Activated CD8-positive, alpha-beta memory T cell treated with anti-CD3 and anti-CD28 coated beads, Interleukin-2, amount 10 ng/mL, durations not matched to agents 7 days and 5 days (primary cell): ENCODE measurements at regions not wholly inside any gene's neighbourhood (a gene's known extent, or its start where the extent isn't known, plus 50 kb on each side); places are given as distances from the start of the nearest gene placed in this dataset.

Experiments used
- ATAC-seq: fragments of 150-1000 bp; cut with Tn5 transposase; one replicate; pipeline ENCODE4 v1.10.0; 2021; ENCODE audit warnings: moderate library complexity
- CTCF ChIA-PET: fragments of 350-600 bp; sonication (Branson Sonifier 250); formaldehyde crosslinking; loops from one replicate; lab custom pipeline; 2021; ENCODE audit warnings: antibody characterized with exemption; lab: Charles Lee
- DNase-seq: peaks from one replicate; pipeline ENCODE4 v3.0.0-alpha.2; 2020
- H3K27ac Mint-ChIP-seq: one replicate; pipeline ENCODE4 v1.8.0; 2021; ENCODE audit warnings: mild to moderate bottlenecking, mixed read lengths
- H3K27me3 Mint-ChIP-seq: one replicate; pipeline ENCODE4 v1.8.0; 2021; ENCODE audit warnings: mixed read lengths
- H3K36me3 Mint-ChIP-seq: one replicate; pipeline ENCODE4 v1.8.0; 2021; ENCODE audit warnings: mild to moderate bottlenecking, mixed read lengths
- H3K4me1 Mint-ChIP-seq: one replicate; pipeline ENCODE4 v1.8.0; 2021; ENCODE audit warnings: mixed read lengths
- H3K4me3 Mint-ChIP-seq: one replicate; pipeline ENCODE4 v1.8.0; 2021; ENCODE audit warnings: mild to moderate bottlenecking, moderate library complexity, mixed read lengths
- H3K9me3 Mint-ChIP-seq: one replicate; pipeline ENCODE4 v1.8.0; 2022; ENCODE audit warnings: low read depth, mixed read lengths

DNA sequence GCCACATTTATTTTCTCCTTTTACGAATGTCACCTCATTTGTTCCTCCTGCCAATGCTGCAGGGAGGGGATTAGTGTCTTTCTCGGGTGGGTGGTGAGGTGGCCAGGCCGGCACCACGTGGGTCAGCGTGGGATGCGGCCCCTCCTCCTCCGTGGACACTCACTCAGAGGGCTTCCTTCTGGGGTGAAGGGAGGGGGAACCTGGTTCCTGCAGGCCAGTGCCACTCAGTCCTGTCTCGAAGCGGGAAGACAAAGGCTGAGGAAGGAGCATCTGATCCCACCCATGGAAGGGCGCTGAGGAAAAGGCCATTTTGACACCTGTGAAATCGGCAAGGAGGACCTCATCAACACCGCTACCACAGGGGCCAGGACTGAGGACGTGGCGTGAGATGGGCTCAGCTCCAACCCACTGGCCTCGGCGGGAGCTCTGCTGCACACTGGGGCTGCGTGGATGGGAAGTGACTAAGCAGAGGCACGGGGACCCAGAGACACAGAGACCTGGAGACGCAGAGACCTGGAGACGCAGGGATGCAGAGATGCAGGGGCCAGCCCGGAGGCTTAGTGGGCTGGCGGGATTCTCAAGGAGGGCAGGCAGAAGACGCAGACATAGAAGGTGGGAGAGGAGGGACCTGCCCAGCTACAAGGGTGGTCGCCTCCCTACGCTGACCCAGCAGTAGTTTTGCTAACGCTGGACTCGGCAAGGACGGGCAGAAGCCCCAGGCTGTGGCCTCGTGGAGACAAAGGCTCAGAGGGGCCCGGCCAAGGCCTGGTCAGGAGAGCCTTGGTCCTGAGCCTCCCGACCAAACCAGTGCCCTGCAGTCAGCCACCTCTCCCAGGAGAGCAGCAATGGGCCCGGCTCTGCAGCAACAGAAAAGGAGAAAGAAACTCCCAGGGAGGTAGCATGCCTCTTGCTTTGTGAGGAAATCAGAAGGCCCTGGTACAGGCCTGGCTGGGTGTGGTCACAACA, 1071.2 kb downstream of the BRD1 start:
- Mint-ChIP-seq H3K4me1 (no peaks in the 10 kb centered on the region), H3K36me3 (no peaks in the 10 kb centered on the region), H3K9me3 (peaks cover 4% of the 10 kb centered on the region), H3K27me3 (no peaks in the 10 kb centered on the region), H3K4me3 (no peak overlapping the region), H3K27ac (no peak overlapping the region)
- CTCF ChIA-PET = no interaction called here
- DNase-seq = peak; percentile 16
- ATAC-seq = no peak

DNA sequence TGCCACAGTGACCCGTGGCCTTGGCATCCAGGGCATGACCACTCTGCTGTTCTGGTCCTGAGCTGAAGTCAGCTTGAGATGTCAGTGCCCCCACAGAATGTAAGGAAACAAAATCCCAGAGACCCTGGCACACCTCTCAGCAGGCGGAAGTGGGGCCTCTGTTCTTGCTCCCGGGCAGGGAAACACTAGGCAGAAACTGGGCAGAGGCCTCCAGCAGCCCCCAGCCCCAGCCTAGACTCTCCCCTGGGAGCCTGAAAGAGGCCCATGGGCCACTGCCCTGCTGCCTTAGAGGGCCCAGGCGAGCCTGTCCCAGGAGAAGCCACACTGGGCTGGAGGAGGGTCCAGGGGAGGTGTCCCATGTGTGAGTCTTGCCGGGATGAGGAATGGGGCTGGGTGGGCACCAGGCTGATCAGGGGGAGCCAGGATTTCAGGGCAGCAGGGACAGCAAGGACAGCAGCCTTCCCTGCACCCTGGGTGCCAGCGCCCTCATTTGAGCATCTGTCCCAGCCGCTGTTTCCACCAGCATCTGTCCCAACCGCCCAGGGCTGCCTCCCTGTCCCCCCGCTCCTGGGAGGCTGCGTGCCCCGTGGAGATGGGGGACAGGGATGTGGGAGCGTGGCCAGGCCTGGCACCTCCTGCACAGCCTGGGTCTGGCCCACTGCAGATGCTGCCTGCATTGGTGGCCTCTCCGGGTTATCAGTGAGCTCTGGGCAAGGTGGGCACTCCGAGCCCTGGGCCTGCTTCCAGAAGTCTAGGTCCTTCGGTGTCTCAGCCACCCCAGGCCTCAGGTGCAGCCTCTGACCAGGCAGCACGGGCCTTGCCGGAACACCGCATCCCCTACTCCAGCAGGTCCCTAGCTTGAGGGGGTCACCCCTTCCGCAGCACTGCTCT, 1072.4 kb downstream of the BRD1 start:
- Mint-ChIP-seq H3K36me3 (no peaks in the 10 kb centered on the region), H3K4me1 (no peaks in the 10 kb centered on the region), H3K9me3 (peaks cover 4% of the 10 kb centered on the region), H3K27ac (no peak overlapping the region), H3K27me3 (no peaks in the 10 kb centered on the region), H3K4me3 (no peak overlapping the region)
- CTCF ChIA-PET = no interaction called here
- ATAC-seq (no peak), DNase-seq (peak; percentile 16)

DNA sequence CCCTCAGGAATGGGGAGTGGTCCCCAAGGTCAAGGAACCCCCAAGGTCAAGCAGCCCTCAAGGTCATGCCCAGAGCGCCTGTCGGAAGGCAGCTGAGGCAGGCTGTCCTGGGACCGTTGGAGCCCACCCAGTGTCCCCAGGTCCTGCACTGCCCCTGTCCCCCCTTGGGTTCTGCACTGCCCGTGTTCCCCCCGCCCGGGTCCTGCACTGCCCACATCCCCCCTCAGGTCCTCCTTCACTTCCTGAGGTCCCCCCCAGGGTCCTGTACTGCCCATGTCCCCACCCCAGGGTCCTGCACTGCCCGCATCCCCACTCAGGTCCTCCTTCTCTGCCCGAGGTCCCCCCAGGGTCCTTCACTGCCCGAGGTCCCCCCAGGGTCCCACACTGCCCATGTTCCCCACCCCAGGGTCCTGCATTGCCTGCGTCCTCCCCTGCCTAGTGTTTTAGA, 1073.0 kb downstream of the BRD1 start:
- CTCF ChIA-PET = no interaction called here

DNA sequence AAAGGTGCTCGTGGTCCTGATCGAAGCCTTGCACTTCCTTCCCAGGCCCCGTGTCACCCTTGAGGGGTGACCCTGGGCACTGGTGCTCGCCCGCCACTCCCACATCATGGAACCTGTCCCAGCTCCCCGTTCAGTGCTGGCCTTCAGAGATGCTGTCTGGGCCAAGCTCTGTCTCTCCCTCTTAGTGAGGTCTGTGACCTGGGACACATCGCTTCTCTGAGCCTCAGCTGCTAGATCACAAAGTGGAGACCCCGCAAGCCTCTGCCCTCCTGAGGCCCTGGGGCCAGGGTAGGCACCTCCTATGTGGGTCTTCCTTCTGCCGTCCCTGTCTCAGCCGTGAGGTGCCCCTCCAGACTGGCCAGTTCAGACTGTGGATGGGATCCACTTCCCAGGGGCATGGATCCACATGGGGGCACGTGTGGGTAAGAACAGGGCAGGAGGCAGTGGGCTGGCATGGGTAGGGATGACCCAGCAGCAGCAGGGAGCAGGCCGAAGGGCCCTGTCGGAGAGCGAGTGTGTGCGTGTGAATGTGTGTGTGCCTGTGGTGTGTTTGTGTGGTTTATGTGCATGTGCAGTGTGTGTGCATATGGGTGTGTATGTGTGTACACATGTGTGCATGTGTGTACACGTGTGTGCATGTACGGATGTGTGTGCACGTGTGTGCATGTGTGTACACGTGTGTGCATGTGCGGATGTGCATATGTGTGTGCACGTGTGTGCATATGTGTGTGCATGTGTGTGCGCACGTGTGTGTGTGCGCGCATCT, 1073.7 kb downstream of the BRD1 start:
- Mint-ChIP-seq H3K36me3 (no peaks in the 10 kb centered on the region), H3K4me3 (no peak overlapping the region), H3K27ac (no peak overlapping the region), H3K27me3 (no peaks in the 10 kb centered on the region), H3K9me3 (peaks cover 4% of the 10 kb centered on the region), H3K4me1 (no peaks in the 10 kb centered on the region)
- DNase-seq = peak; percentile 8
- CTCF ChIA-PET = no interaction called here
- no peak for ATAC-seq

More for the DNA sequence above, 1073.0 kb downstream of the BRD1 start:
- Mint-ChIP-seq H3K27ac (no peak overlapping the region), H3K4me1 (no peaks in the 10 kb centered on the region), H3K9me3 (peaks cover 4% of the 10 kb centered on the region), H3K27me3 (no peaks in the 10 kb centered on the region), H3K36me3 (no peaks in the 10 kb centered on the region), H3K4me3 (no peak overlapping the region)
- ATAC-seq (no peak), DNase-seq (peak; percentile 21)

DNA sequence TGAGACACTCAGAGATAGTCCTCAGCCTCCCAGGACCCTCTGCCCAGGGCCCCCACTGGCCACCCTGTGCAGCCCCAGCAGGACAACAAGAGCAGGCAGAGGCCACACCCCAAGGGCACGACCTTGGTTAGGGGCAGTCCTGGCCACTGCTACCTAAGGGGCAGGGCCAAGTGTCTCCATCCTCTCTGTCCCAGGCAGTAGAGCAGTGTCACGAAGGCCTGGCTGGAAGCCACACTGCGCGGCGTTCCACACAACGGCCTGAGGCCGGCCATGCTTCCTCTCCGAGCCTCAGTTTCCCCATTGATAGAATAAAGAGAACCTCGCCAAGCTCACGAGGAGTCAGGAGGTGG, 1074.3 kb downstream of the BRD1 start:
- peaks cover 4% of the 10 kb centered on the region for H3K9me3 Mint-ChIP-seq
- ATAC-seq = no peak

DNA sequence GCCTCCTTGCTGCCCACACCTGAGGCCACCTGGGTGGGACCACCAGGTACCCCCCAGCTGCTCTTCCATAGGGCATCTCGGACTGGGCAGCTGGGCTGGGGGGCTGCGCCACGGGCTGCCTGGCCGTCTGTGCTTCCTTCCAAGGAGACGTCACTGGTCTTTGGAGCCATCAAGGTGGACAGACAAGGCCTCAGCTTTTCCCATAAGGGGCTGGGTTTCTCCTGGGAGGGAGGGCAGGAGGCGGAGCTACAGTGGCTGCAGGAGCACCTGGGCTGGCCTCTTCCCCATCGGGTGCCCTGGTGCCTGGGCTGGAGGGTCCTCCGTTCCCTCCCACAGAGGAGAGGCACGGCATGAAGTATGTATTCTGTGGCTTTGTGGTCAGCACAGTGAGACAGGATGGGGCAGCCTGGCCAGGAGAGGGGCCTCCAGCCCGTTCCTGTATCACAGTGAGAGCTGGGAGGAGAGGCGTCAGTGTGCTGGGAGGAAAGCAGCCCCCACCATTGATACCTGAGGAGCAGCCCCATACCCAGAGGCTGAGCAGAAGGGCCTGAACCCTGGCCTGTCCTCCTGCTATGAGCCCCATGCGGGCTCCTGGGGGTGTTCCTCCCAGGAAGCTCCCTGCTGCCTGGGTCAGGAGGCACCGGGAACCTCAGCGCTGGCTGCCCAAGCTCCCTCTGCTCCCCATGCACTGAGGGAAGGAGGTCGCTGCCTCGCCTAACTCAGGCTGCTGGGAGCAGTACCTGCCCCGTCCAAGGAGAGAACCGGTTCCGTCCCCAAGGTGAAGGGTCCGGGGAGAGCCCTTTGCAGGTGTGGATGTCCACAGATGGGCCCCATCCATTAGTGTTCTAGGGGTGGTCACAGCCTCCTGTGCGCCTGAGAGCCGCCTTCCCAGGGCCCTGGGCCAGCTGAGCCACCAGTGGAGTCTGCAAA, 1075.0 kb downstream of the BRD1 start:
- H3K27ac Mint-ChIP-seq = no peak overlapping the region
- H3K9me3 Mint-ChIP-seq = peaks cover 4% of the 10 kb centered on the region
- ATAC-seq (no peak), DNase-seq (peak; percentile 14)
- no peak overlapping the region for H3K4me3 Mint-ChIP-seq
- CTCF ChIA-PET = no interaction called here
- H3K4me1 Mint-ChIP-seq = no peaks in the 10 kb centered on the region
- no peaks in the 10 kb centered on the region for H3K36me3 Mint-ChIP-seq
- H3K27me3 Mint-ChIP-seq = no peaks in the 10 kb centered on the region

More for the DNA sequence above, 1074.3 kb downstream of the BRD1 start:
- DNase-seq = peak; percentile 7
- H3K27ac Mint-ChIP-seq = no peak overlapping the region
- no peaks in the 10 kb centered on the region for H3K36me3 Mint-ChIP-seq
- no peaks in the 10 kb centered on the region for H3K27me3 Mint-ChIP-seq
- CTCF ChIA-PET = no interaction called here
- no peak overlapping the region for H3K4me3 Mint-ChIP-seq
- H3K4me1 Mint-ChIP-seq = no peaks in the 10 kb centered on the region

DNA sequence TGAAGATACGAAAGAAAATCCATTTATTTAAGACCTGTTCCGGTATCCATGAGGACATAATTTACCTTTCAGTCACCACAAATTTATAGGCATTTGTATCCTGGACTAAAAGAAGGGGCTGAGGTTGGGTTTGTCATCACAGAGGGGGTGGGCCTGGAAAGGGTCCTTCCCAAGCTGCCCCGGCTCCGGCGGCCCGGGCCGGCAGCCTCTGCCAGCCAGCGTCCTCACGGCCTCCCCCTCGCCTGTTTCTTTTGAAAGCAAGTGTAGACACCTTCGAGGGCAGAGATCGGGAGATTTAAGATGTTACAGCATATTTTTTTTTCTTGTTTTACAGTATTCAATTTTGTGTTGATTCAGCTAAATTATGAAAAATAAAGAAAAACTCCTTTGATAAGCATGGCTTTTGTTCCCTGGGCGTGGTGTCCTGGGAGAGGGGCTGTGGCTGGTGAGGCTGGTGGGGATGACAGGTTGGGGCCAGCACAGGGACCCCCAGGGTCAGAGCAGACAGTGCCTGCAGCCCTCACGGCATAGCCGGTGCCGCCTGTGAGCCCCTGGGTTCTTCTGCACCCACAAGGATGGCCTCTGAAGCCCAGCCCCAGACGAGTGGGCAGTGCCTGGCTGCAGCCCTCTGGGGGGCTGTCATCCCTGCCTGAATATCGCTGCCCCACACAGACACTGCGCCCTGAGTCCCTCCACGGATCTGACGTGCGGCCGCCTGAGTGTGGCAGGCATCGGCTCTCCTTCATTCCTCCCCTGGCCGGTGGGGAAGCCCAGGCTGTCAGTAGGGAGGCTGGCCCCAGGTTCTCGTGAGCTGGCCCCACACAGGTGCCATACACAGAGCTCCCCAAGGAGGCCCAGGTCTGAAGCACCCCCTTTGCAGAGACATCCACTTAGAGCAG, 1075.9 kb downstream of the BRD1 start:
- H3K27ac Mint-ChIP-seq = no peak overlapping the region
- DNase-seq (peak; percentile 30), ATAC-seq (no peak)
- no peaks in the 10 kb centered on the region for H3K27me3 Mint-ChIP-seq
- H3K4me3 Mint-ChIP-seq = no peak overlapping the region
- peaks cover 4% of the 10 kb centered on the region for H3K9me3 Mint-ChIP-seq
- H3K4me1 Mint-ChIP-seq = no peaks in the 10 kb centered on the region
- H3K36me3 Mint-ChIP-seq = no peaks in the 10 kb centered on the region
- CTCF ChIA-PET = no interaction called here

DNA sequence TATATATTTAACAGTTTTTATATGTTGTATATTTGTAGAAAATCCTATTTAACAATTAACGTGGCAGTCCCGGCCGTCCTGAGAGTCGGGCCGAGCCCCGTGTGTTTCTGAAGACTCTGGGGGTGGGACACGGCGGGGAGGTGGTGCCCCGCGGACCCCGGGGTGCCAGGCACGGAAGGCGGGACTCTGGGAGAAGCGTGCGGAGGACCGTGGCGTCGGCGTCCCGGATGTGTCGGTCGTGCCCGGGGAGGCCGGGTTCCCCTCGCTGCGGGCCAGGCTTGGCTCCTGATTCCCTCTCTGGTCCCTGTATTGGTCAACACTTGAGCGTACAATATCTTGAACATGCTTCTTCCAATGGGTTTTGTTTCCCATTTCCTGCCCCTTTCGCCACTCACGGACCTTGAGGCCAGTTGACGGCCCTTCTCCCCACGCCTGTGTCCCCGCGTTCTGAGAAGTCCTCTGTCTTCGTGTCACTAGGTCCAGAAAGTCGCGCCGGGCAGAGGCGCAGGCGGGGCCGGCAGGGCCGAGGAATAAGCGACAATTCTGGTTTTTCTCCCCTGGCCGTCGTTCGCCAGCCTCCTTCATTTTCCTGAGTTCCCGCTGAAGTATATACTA, 1076.7 kb downstream of the BRD1 start:
- H3K4me3 Mint-ChIP-seq = no peak overlapping the region
- DNase-seq = peak; percentile 14
- CTCF ChIA-PET = no interaction called here
- H3K9me3 Mint-ChIP-seq = peaks cover 4% of the 10 kb centered on the region
- no peak overlapping the region for H3K27ac Mint-ChIP-seq
- H3K36me3 Mint-ChIP-seq = no peaks in the 10 kb centered on the region
- H3K4me1 Mint-ChIP-seq = no peaks in the 10 kb centered on the region
- no peak for ATAC-seq
- H3K27me3 Mint-ChIP-seq = no peaks in the 10 kb centered on the region

DNA sequence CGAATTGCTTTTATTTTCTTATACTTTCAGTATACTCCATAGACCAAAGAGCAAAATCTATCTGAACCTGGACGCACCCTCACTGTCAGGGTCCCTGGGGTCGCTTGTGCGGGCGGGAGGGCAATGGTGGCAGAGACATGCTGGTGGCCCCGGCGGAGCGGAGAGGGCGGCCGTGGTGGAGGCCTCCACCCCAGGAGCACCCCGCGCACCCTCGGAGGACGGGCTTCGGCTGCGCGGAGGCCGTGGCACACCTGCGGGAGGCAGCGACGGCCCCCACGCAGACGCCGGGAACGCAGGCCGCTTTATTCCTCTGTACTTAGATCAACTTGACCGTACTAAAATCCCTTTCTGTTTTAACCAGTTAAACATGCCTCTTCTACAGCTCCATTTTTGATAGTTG, 1077.4 kb downstream of the BRD1 start:
- ATAC-seq (no peak), DNase-seq (no peak)
- Mint-ChIP-seq H3K27me3 (no peaks in the 10 kb centered on the region), H3K9me3 (peaks cover 4% of the 10 kb centered on the region), H3K27ac (no peak overlapping the region), H3K4me3 (no peak overlapping the region), H3K4me1 (no peaks in the 10 kb centered on the region), H3K36me3 (no peaks in the 10 kb centered on the region)
- CTCF ChIA-PET = no interaction called here

DNA sequence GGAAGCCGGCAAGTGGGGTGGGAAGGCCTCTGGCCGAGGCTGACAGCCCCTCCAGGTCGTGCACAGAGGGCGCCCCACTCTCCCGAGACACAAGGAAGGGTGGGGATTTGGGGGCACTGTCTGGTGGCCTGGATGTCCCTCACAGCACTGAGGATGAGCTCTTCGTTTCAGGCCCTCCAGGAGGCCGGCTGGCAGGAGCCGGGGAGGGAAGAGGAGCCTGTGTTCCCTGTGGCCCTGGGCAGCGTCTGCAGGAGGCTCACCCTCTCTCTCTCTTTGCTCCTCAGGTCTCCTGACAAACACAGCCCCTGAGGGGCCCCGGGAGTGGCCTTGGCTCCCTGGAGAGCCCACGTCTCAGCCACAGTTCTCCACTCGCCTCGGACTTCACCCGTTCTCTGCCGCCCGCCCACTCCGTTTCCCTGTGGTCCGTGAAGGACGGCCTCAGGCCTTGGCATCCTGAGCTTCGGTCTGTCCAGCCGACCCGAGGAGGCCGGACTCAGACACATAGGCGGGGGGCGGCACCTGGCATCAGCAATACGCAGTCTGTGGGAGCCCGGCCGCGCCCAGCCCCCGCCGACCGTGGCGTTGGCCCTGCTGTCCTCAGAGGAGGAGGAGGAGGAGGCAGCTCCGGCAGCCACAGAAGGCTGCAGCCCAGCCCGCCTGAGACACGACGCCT, 1078.0 kb downstream of the BRD1 start:
- Mint-ChIP-seq H3K4me1 (no peaks in the 10 kb centered on the region), H3K4me3 (no peak overlapping the region), H3K9me3 (peaks cover 4% of the 10 kb centered on the region), H3K36me3 (no peaks in the 10 kb centered on the region), H3K27ac (no peak overlapping the region), H3K27me3 (no peaks in the 10 kb centered on the region)
- CTCF ChIA-PET = no interaction called here
- peak; percentile 12 for DNase-seq
- ATAC-seq = no peak
